HG03196 (cell line): ENCODE measurements at regions not wholly inside any gene's neighbourhood (a gene's known extent, or its start where the extent isn't known, plus 50 kb on each side); places are given as distances from the start of the nearest gene placed in this dataset.
"Not testable (repeated sequence)": the region's sequence is repeated elsewhere in the genome, so short reads cannot be mapped to it uniquely, and the experiment has no call there.

Experiments
- ATAC-seq: cut with Tn5 transposase; IDR thresholded peaks from one replicate; pipeline ENCODE4 v1.9.1; 2021; ENCODE audit not compliant: unreplicated experiment

DNA sequence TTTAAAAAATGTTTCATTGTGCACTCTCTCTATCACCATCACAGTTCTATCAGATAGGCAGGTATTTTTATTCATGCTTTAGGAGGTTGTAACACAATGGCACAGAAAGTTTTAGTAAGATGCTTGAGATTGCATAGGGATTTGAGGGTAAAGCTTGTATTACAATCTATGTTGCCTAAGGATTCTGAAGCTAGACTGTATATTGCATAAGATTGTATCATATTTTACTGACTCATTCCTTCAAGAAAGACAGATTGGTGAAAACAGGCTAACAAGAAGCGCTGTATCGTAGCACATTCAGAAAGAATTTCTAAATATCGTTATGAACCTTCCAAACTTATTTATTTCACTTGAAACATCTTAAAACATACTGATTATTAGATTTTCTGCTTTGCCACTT lies 577.7 kb downstream of the EBF1 start:
- no peak for ATAC-seq

DNA sequence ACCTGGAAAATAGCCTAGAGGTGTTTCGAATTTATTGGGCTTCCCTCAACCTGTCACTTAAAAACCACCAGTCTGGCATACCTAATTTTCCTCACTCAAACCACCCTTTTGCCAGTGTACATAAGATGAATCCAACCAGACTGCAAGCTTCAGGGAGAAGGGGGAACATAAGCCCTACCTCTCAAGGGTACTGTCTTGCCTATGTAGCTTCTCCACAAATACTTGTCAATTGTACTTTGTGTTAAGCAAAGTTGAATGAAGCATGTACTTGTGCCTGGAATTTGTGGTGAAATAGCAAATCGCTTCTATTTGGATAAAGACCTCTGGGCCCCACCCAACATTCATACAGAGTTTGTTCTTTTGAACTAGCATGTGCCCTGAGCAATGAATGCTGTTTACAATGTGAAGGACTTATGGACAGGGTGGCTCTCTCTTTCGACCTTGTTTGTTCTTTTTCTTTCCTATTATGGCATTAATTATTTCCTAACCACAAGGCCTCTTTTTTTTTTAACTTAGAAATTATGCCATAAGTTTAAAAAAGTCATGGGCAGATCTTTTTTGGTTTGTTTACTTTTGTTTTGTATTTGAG lies 580.2 kb downstream of the EBF1 start:
- ATAC-seq = no peak

DNA sequence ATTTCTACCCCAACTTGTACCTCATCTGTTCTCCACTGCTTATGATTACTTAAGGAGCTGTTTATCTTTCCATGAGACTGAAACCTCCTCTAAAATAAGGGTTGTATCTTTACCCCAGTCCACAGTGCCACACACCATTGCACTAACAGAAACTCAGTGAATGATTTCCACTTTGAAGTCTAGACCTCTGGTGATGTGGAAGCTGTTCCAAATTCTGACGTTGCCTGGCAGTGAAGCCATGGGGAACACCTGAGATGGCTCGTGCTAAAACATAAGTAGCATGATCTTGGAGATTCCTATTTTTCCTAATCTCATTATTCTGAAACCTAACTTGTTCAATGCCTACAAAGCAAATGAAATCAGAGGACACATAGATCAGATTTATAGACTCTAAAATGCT lies 583.2 kb downstream of the EBF1 start:
- ATAC-seq = no peak

DNA sequence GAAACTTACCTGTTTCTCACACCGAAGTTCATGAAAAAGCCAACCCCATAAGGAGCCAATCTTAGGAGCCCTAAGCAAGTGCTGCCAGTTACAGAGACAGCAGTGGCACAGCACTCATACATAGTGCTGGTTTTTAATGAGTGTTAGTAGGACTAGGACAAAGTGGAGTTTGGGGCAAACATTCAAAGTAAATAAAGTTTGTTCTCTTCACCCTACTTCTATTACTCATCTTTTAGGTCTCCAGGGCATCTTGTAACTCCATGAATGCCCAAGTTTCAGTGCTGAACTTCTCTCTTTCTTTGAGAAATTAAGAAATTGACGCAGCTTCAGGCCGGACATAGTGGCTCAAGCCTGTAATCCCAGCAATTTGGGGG lies 584.7 kb downstream of the EBF1 start:
- no peak for ATAC-seq

DNA sequence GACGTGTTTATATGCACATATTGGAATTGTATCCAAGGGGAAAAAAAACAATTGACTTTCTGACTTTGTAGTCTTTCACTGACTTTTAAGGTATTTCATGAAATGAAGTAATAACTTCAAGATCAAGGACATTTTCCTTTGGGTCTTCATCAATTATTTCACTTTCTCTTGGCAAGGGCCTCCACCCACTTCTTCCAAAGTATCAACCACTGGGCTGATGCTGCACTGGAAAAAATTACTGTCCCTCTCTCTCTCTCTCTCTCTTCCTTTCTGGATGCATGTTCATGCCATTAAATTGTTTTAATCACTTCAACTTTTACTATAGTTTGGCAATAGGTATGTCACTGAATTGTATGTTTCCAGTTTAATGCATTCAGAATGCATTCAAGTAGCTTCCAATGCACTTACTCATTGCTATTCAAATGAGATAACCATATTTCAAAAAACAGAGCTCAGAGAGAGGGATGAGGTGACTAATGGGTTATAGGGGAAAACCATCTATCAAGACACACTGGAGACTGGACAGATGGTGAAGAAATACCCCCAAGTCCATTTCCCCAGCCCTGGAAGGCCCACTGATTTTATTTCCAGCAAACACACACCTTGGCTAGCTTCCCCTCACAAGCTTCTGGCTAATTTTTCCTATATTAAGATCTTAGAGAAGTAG lies 585.3 kb downstream of the EBF1 start:
- no peak for ATAC-seq

DNA sequence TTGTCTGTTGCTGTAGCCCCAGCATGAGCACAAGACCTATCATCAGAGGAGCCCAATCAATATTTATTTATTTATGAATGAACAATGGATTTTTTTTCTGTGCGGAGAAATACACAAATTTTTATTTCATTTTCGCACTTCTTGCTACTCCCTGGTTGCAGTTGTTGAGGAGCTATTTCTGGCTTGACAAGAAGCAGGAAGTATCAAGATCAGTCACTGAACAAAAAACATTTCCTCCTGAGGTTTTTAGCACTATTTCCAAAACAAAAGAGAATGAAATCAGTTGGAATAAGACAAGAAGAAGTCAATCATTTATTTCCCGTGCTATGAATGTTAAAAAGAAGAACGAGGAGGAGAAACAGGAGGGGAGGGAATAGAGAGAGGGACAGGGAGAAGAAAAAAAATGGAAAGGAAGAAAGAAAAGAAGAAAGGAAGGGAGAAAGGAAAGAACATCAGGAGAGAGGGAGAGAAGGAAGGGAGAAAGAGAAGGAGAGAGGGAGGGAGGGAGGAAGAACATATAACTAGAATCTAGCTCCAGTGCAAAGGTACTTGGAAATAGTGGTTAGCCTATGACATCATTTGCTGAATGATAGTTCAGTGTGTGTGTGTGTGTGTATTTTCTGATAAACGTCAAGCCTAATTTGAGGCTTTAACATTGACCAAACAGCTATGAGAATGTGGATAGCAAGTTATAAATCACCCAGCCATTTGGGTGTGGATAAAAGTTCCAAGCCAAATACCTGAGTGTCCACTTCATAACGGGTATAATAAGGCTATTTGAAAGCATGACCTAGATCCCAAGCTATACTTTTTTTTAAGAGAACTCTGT lies 586.0 kb downstream of the EBF1 start:
- ATAC-seq = no peak

DNA sequence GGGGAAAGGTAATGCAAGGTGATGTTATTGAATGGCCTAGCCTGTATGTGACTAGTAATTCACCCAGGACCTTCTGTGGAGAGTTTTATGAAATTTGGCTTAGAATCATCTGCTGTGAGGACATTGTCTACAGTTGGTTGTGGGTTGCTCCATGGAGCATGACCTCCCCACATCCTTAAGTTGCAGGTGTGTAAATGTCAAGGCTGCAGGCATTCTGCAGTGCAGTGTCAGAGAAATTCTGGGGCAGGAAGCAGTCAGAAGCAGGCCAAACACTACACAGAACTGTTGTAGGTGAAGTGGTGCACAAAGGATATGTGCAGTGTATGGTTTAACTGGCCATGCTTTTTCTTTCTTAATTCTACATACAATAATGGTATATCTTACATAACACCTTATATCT lies 588.3 kb downstream of the EBF1 start:
- ATAC-seq = peak; percentile 85

DNA sequence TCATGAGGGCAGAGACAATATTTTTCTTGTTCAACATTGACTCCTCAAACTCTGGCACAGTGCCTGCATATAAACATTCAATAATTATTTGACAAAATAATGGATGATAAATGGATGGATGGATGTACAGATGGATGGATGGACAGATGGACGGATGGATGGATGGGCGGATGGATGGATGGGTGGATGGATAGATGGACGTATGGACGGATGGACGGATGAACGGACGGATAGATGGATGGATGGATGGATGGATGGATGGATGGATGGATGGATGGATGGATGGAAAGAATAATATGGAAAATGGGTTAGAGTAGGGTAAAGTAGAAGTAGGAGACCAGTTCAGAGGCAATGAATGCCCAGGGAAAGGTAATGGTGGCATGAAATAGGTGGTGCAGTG lies 589.2 kb downstream of the EBF1 start:
- ATAC-seq = no peak

DNA sequence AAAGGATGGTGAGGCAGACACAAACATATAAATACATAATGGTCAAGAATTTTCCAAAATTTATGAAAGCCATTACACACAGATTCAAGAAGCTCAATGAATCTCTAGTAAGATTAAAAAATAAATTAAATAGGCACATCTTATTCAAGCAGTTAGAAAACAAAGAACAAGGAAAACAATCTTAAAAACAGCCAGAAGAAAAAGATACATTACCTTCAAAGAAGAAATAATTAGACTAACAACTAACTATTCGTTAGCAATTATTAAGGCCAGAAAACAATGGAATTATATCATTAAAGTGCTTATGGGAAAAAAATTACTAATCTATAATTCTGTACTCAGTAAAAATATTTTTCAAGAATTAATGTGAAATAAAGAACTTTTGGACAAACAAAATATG lies 593.1 kb downstream of the EBF1 start:
- ATAC-seq = no peak

DNA sequence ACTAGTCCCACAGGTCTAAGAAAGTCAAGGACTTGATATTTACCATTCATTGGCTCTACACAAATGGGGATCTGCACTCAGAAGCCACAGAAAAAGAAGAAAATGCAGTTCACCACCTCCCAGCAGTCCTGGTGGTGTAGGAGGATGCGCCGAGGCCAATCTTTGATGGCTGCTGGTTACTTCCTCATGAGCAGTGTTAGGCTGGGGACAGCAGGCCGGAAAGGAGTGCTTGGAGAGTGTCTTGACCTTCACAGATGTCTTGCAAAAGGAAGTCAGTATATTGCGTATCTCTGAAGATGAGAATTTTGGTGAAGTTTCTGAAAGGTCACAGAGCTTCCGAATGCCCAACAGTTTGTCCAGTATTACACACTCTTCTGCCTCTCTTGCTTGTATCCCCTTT lies 597.0 kb downstream of the EBF1 start:
- ATAC-seq = no peak

DNA sequence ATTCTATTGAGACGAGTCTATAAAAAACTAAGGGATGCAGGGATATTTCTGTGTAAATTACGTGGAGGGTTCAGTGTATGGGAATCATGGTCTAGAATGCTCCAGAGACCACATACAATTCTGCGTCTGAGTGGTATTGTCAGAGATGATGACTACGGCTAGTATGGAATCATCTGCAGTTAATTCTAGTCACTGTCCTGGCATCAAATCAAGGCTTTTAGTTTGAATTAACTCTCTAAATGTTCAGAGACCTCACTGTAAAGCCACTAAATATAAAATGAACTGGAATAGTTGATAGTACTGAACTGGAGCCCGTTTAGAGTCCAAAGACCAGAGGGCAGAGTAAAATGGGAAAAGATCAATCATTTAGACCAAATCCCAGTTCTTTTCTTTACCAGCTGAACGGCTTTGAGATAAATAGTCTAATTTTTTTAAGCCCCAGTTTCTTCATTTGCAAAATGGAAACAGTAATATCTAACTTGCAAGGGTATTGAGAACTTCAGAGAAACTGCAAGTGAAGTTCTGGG lies 599.8 kb downstream of the EBF1 start:
- no peak for ATAC-seq

DNA sequence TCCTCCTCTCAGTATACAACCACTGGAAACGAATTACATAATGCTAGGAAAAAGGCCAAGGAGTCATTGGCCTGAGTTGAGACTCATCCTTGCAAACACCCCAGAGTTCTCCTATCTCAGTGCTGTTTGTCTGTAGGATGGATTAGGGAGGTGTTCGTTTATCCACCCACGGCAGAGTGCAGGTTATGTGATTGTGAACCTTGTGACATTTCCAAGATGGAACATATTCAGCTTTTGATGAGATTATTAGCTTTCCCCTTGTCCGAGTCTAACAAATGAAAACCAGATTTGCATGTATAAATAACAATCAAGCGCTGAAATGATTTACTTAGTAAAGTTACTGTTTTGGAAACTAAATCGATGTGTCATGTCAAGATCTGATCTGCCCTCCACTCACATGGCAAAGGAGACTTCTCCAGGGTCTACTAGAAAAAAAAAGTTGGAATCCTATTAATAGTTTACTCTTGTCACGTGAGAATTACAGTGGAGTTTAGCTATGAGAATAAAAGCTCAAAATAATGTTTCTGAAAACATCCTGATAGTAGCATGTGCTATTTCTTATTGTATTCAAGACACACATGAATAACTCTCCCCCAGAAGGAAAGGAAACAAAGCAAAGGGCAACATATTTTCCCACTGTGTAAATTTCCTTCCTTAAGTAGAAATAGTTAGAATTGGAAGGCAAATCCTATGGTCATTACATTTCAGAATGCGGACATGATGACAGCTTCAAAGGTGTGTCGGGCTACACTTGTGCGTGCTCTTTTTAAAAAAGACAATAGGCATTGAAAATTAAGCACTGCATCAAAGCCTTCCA lies 600.4 kb downstream of the EBF1 start:
- ATAC-seq = no peak

DNA sequence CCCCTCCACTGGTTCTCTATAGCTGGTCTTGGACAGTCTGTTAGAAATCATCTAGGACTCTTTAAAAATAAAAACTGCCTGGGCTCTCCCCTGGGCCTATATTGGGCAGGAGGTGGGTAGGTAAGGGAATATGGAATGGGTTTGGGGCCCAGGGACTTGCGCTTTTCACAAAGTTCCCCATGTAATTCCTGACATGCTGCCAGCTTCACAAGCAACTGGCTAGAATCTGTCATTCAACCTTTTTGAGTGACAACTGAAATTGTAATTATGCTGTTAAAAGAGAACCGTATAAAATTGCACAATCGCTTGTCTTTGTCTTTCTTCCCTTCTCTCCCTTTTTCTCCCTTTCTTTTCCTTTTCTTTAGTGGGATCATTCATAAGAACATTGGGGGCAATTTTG lies 603.1 kb downstream of the EBF1 start:
- ATAC-seq = no peak

DNA sequence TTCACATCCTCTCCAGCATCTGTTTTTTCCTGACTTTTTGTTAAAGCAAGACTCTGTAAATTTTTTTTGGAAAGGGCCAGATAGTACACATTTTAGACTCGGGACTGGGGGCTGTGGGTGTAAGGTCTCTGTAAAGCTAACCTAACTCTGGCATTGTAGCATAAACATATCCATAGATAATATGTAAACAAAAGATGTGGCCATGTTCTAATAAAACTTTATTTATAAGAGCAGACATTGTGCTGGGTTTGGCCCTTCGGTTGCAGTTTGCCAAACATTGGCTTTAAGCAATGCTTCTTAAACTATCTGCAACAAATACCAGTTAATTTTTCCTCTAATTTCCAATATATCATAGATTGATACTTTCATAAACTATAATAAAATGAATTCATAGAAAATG lies 605.2 kb downstream of the EBF1 start:
- no peak for ATAC-seq

DNA sequence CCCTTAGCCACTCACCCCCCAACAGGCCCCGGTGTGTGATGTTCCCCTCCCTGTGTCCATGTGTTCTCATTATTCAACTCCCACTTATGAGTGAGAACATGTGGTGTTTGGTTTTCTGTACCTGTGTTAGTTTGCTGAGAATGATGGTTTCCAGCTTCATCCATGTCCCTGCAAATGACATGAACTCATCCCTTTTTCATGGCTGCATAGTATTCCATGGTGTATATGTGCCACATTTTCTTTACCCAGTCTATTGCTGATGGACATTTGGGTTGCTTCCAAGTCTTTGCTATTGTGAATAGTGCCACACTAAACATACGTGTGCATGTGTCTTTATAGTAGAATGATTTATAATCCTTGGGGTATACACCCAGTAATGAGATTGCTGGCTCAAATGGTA lies 605.7 kb downstream of the EBF1 start:
- ATAC-seq = not testable (repeated sequence)

DNA sequence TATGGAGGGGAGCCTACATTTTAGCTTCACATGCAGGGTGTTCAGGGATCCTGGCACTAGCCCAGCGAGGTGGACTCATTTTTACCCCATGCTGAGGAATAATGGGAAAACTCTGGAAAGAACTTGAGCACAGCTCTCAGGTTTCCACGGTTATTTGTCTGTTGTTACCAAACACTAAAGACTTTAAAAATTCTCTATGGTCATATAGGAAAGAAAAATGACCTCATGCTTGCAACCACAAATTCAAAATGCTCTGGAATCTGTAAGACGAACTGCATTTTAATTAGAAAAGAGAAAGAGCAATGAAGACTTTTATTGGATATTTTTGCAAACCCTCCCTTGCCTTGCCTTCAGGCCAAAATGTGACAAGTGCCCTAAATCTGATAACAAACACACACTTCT lies 606.9 kb downstream of the EBF1 start:
- no peak for ATAC-seq

DNA sequence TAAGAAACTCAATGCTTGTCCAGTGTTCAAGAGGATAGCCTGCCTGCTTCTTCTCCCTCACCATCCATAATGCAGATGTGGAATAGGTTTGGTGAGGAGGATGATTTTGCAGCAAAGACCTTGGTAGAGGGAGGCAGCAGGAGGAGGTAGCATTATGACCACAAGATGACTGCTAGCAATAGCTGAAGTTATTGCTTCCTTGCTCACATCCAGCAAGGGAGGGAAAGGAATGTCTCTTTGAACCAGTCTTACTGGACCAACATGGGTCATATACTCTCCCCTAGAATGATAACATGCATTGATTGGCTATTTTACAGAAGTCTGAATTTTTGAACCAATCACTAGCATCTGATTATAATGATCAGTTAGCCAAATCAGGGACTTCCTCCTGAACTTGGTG lies 607.6 kb downstream of the EBF1 start:
- ATAC-seq = no peak

DNA sequence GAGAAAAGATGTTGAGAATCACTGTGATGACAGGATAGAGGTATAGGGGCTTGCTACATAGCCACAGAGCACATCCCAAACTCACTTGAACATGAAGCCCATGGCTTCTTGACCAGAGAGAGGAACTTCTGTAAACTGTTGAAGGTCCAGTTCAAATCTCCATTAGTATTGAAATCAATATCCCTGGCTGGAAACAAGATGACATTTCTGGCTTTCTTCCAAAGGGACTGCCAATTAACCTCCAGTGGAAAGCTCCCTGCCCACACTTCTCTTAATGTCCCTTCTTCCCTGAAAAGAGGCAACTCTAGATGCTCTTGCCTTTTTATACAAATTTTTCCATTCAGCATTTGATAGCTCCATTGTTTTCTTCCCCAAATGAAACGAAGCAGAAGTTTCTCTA lies 612.1 kb downstream of the EBF1 start:
- ATAC-seq = no peak

DNA sequence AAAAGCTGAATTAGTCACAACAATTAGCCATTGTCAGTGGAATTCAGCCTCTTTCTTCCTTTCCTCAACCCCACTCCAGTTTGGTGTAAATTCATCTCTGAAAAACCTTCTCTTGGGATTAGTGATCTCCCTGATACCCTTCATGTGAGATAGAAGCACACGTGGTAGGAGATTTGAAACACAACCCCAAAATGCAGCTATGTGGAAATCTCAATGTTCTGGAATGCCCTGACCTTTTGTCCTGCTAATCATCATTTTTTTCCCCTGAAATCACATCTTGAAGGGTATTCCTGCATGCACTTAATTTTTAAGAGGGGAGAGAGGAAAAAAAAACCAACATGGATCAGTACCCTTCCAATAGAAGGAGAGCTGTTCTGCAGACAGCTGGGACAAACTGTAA lies 612.6 kb downstream of the EBF1 start:
- ATAC-seq = no peak

DNA sequence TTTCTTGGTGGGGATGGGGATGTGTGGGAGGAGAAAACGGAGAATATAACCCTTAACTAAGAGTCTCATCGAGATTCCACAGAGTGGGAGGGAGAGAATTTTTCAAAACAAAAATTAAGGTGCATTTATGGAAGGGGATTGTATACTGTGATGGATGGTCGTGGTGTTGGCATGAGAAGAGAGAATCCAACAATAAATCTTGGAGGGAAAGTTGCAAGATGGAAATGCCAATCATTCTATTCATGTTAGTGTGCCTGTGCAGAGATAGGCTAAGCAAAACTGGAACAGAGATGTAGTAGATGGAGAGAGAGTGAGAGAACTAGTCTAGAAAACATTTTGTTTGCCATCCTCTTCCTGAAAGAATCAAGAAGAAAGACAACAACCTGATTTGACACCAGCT lies 613.1 kb downstream of the EBF1 start:
- no peak for ATAC-seq

DNA sequence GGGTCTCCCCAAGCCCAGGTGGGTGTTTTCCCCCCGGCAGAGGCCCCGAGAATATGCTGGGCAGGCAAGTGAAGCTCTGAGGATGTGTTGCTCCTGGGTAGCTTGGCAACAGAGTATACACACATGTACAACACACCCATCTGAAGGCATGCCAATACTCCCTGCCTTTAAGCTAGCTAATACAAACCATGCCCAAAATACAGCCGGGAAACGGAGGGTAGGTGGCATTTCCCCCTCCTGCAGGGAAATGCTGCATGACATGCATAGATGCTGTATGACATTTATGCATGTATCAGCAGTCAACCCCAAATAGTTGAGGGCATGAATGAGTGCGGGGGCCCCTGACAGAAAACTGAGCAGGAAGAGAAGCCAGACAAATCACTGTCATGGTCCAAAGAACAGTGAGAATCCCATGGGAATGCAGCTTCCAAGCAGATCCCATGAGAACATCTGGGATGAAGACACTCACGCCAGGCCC lies 614.1 kb downstream of the EBF1 start:
- no peak for ATAC-seq
